ENCODE measurements at regions not wholly inside any gene's neighbourhood (a gene's known extent, or its start where the extent isn't known, plus 50 kb on each side); places are given as distances from the start of the nearest gene placed in this dataset.
"Not testable (repeated sequence)": the region's sequence is repeated elsewhere in the genome, so short reads cannot be mapped to it uniquely, and the experiment has no call there.

GRCh38 chr17:20797292-20797691, 217.8 kb downstream of the CDRT15L2 start:
- Histone ChIP-seq H3K4me3 (no peak overlapping the region), H3K9me3 (no peaks in the 10 kb centered on the region), H3K27me3 (no peaks in the 10 kb centered on the region), H3K36me3 (no peaks in the 10 kb centered on the region), H3K27ac (no peak overlapping the region), H3K4me1 (no peaks in the 10 kb centered on the region)
- FAIRE-seq (no peak), ATAC-seq (no peak), DNase-seq (no peak)
- intact Hi-C loops (cut with DNase I), result no loop called here
- WGBS, 2 donors, result 74 to 75% methylated on average over 3 of the region's 3 CpGs
- no peak for TF ChIP-seq CTCF (IDR thresholded peaks at IDR 0.05)

GRCh38 chr17:20800146-20800545, 220.6 kb downstream of the CDRT15L2 start:
- FAIRE-seq, result no peak
- TF ChIP-seq CTCF (IDR thresholded peaks at IDR 0.05), result no peak

GRCh38 chr17:20805751-20806150, 226.2 kb downstream of the CDRT15L2 start:
- TF ChIP-seq CTCF (IDR thresholded peaks at IDR 0.05), result no peak
- FAIRE-seq (no peak), ATAC-seq (no peak), DNase-seq (no peak)
- Histone ChIP-seq H3K4me3 (no peak overlapping the region), H3K27me3 (no peaks in the 10 kb centered on the region), H3K4me1 (no peaks in the 10 kb centered on the region), H3K27ac (no peak overlapping the region), H3K36me3 (no peaks in the 10 kb centered on the region), H3K9me3 (no peaks in the 10 kb centered on the region)
- WGBS, 2 donors, result 43 to 57% methylated on average over 3 of the region's 3 CpGs
- intact Hi-C loops (cut with DNase I), result no loop called here

More at GRCh38 chr17:20800146-20800545, 220.6 kb downstream of the CDRT15L2 start:
- ATAC-seq, result no peak
- DNase-seq, result no peak
- H3K4me3 ChIP-seq, result no peak overlapping the region
- WGBS, 2 donors, result 18 to 24% methylated on average over 2 of the region's 2 CpGs
- intact Hi-C loops (cut with DNase I), result no loop called here
- no peaks in the 10 kb centered on the region for H3K36me3 ChIP-seq
- H3K9me3 ChIP-seq, result no peaks in the 10 kb centered on the region
- no peaks in the 10 kb centered on the region for H3K27me3 ChIP-seq
- no peaks in the 10 kb centered on the region for H3K4me1 ChIP-seq
- H3K27ac ChIP-seq, result no peak overlapping the region

- not testable (repeated sequence) for FAIRE-seq
These were observed 228.0 kb downstream of the CDRT15L2 start for GRCh38 chr17:20807566-20807965.

GRCh38 chr17:20815410-20815809, 227.4 kb downstream of the USP22 start:
- ATAC-seq; H3K9me3 ChIP-seq; H3K27ac ChIP-seq; H3K4me3 ChIP-seq; FAIRE-seq; H3K4me1 ChIP-seq; H3K36me3 ChIP-seq; DNase-seq; H3K27me3 ChIP-seq; intact Hi-C loops (cut with DNase I): not testable (repeated sequence)
- 79 to 81% methylated on average over 5 of the region's 5 CpGs for WGBS, 2 donors

More at GRCh38 chr17:20807566-20807965, 228.0 kb downstream of the CDRT15L2 start:
- H3K27ac ChIP-seq; H3K36me3 ChIP-seq; H3K27me3 ChIP-seq; H3K4me1 ChIP-seq; H3K9me3 ChIP-seq; H3K4me3 ChIP-seq; ATAC-seq; DNase-seq; intact Hi-C loops (cut with DNase I): not testable (repeated sequence)

- no peak for TF ChIP-seq CTCF (IDR thresholded peaks at IDR 0.05)
- 78 to 87% methylated on average over 3 of the region's 3 CpGs for WGBS, 2 donors
- no peaks in the 10 kb centered on the region for H3K27me3 ChIP-seq
- ATAC-seq (no peak), DNase-seq (no peak), FAIRE-seq (no peak)
- no peak overlapping the region for H3K4me3 ChIP-seq
- H3K27ac ChIP-seq, result no peak overlapping the region
- intact Hi-C loops (cut with DNase I), result no loop called here
- H3K9me3 ChIP-seq, result no peaks in the 10 kb centered on the region
- H3K4me1 ChIP-seq, result no peaks in the 10 kb centered on the region
- no peaks in the 10 kb centered on the region for H3K36me3 ChIP-seq
These were observed 218.9 kb downstream of the USP22 start for GRCh38 chr17:20823905-20824304.

All from pancreas (tissue), 10 donors.